Middle frontal gyrus (tissue), 1 donor: ENCODE measurements at regions not wholly inside any gene's neighbourhood (a gene's known extent, or its start where the extent isn't known, plus 50 kb on each side); places are given as distances from the start of the nearest gene placed in this dataset.

Experiments used
- DNase-seq: peaks from one replicate; pipeline ENCODE4 v3.0.0-alpha.2; 2015; ENCODE audit warnings: low spot score; ENCODE audit errors: extremely low spot score

- DNase-seq = no peak
Measured at GRCh38 chr2:3065928-3066327, 311.7 kb downstream of the EIPR1 start.

- no peak for DNase-seq
Measured at GRCh38 chr2:3062476-3063260, 314.9 kb downstream of the EIPR1 start.

DNA sequence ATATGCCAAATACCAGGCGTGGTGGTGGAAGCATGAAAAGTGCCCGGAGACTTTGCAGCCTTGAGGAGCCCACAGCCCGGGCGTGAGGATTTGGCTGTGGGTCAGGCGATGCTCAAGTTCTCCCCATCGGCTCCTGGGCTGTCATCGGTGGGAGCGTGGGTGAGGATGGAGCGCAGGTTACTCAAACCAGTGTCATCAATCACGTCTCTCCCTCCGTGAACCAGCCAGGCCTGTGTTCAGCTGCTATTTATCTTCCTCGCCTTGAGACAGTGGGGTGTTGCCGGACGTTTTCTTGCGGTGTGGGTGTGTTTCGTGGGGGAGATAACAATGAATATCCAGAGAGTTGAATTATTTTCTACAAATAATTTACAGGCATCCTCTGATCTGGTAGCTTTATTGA, 317.6 kb downstream of the EIPR1 start:
- DNase-seq = no peak

DNA sequence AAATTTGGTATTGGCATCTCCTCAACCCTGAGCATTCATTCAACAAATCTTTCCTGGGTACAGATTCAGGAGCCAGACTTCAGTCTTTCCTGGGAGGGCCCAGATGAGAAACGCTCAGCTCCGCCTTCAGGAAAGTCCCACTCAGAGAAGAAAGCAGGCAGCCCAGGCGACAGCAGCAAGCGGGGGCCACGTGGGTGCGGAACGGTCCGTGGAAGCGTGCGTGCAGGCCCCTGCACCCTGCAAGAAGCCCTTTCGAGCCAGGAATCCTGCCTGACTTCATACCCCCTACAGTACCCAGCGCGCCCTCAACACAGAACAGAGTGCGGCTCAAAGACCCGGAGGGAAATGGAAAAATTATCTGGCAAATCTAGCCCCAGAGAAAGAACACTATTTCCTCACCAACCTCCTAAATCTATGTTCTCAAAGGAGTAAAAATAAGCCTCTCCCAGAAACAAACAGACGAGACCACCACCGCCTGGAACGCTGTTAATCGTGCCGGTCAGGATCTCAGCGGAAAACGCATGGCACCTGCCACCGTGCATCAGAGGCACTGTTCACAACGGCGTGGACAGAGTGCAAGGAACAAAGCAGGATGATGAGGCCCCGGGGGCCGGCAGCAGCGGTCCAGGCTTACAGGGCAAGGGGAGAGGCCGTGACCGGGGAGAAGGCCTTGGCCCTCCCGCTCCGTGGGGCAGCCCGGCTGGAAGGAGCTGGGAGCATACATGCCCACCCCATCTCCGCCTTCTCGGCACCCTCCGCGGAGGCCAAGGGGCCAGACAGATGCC, 318.3 kb downstream of the EIPR1 start:
- no peak for DNase-seq

DNA sequence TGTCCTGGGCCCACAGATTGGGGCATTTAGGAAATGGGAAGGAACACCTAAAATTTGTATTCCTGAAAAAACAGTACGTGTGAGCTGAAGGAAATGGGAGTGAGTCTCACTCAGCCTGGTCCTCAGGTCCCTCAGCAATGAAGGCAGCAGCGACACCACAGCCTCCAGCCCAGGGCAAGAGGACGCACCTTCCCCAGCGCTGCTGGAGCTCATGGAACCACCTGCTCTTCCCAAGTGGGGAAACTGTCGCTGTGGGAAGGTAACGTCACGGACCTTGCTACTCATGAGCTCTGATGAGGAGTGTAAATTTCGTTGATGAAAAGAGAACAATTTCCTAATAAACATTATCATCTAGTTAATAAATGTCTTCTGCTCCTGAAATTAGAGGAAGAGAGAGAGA, 323.6 kb downstream of the EIPR1 start:
- no peak for DNase-seq

GRCh38 chr2:3051266-3051665, 326.4 kb downstream of the EIPR1 start:
- no peak for DNase-seq

DNA sequence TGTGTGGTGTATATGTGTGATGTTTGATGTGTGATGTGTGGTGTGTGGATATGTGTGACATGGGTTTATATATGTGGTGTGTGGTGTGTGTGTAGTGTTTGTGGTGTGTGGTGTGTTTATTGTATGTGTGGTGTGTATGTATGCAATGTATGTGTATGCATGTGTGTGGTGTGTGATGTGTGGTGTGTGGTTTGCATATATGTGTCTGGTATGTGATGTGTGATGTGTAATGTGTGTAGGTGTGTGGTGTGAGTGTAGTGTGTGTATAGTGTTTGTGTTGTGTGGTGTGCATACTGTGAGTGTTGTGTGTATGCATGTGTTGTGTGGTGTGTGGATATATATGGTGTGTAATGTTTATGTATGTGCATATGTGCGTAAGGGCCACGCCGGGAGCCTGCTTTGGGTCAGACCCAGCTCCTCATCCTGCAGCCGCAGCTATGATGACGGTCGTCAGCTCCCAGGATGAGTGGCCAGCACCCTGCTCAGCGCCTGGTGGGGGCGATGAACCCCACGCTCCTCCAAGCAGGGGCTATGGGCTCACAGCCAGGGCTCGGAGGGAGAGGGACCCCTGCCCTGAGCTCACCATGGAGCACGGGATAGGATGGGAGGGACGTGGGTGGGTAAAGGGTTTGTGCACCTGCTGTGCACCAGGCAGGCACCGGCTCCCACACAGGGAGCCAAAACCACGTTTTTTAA, 331.3 kb downstream of the EIPR1 start:
- DNase-seq = no peak

DNA sequence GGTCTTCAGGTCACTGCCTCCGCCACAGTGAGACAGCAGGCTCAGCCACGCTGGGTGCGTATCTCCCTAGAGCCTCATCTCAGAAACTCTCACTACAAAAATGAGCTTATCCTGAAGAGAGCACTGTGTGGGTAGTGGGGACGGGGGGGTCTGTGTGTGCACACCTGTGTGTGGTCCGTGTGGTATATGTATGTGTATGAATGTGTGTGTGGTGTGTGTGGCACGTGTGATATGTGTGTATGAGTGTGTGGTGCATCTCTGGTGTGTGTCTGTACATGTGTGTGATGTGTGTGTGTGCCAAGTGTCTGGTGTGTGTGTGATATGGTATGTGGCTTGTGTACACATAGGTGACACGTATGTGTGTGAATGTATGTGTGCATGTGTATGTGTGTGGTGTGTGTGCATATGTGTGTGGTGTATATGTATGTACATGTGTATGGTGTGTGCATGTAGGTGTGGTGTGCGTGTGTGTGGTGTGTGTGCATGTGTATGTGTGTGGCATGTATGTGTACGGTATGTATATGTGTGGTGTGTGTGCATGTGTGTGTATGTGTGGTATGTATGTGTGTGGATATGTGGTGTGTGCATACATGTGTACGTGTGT, 332.2 kb downstream of the EIPR1 start:
- DNase-seq = no peak

DNA sequence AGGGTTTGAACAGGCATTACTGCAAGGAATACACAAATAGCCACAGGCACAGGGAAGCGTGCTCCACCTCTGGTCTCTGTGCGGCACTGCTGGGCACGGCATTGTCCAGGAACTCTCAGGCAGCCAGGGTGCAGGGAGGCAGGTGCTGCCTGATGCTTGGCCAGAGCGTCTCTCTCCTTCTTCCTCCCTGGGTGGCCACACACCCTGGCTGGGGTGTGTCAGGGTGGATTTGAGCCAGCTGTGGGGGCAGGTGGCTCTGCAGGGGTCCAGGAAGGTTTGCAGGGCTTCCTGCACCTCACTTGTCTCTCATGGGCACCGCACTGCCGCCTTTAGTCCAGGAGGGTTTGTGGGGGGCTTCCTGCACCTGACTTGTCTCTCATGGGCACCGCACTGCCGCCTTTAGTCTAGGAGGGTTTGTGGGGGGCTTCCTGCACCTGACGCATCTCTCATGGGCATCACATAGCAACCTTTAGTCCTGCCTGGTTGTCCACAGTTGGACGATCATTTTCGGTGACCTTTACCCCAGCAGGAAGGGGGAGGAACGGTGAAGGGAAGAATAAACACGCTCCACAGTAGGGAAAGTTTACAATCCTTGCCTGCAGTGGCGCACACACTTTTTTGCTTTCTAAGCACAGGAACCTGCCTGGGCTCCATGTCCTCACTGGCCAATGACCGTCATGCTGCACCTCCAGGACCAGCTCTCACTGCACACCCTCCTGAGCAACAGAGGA, 332.9 kb downstream of the EIPR1 start:
- DNase-seq = no peak

DNA sequence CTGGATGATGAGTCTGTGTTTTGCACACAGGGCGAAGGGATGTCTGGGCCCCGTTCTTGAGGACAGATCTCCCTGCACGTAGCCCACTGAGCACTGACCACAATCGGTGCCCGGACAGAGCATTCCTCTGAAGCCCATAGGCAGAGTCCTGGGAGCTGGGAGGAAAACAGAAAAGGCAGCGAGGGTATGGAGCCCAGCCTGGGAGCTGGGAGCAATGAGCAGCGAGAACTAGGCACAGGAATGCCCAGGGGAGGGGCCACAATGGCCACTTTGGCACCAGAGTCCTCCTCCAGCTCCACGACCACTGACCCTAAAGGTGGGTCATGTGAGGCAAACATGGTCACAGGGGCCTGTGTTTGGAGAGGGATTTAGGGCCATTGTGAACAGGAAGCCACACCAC, 333.9 kb downstream of the EIPR1 start:
- no peak for DNase-seq

GRCh38 chr2:3042601-3043585, 334.7 kb downstream of the EIPR1 start:
- DNase-seq = no peak

DNA sequence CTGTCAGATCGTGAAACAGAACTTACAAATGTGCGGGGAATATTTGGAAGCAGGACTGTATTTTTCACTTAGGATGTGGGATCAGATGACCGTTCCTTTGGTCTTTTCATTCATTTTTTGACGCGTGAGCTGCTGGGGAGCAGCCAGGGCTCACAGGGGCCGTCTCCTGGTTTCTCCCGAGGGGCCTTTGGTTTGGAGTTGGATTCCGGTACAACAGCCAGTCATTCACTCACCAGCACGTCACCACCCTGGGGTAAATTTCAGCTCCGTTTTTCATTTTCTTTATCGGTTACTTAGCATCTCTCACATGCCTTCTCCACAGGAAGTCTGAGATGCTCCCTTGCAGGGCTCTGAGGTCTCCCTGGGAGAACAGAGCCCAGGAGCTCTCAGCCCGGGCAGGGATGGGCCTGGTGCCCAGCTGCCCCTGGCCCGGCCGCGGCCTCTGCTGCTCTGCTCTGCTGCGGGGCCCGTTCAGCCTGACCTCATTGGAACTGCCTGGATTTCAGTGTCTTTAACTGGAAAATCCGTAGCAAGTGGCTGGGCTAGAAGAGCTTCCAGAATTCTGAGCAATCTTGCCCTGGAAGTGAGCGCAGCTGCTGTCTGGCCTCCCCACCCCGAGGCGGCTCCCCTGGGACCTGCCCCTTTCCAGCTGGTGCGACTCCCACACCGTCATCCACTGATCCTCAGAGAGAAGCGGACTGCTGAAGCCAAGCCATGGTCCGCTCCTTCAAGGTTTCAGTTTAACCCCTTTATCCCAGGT, 335.6 kb downstream of the EIPR1 start:
- no peak for DNase-seq

DNA sequence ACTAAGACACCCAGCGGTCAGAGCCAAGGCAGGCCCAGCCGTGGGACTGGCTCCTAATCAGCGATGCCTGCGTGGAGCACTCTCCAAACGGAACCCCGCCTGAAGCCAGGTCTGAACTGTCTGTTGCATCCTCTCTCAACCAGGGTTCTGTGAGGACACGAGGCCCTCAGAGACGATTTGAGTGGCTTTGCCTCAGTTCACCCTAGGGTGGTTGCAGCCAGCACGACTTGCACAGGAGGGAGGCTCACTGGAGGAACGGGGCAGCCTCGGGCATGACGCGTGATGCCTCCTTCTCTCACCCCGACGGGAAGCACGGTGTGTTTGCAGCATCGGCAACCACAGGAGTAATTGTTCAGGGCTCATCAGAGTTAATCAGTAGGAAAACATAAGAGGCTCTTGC, 336.4 kb downstream of the EIPR1 start:
- DNase-seq = no peak

GRCh38 chr2:3040496-3041140, 337.0 kb downstream of the EIPR1 start:
- DNase-seq = no peak

DNA sequence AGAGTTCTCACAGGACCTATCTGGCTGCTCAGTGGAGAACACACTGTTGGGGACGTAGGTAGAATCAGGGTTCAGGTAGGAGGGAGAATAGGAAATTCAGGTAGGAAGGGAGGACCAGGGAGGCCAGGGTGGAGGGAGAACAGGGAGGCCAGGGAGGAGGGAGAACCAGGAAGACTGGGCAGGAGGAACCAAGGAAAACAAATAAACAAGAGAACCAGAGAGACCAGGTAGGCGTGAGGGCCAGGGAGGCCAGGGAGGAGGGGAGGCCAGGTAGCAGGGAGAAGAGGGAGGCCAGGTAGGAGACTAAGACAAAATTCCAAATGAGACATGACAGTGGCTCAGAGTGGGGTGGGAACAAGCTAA, 337.6 kb downstream of the EIPR1 start:
- no peak for DNase-seq

DNA sequence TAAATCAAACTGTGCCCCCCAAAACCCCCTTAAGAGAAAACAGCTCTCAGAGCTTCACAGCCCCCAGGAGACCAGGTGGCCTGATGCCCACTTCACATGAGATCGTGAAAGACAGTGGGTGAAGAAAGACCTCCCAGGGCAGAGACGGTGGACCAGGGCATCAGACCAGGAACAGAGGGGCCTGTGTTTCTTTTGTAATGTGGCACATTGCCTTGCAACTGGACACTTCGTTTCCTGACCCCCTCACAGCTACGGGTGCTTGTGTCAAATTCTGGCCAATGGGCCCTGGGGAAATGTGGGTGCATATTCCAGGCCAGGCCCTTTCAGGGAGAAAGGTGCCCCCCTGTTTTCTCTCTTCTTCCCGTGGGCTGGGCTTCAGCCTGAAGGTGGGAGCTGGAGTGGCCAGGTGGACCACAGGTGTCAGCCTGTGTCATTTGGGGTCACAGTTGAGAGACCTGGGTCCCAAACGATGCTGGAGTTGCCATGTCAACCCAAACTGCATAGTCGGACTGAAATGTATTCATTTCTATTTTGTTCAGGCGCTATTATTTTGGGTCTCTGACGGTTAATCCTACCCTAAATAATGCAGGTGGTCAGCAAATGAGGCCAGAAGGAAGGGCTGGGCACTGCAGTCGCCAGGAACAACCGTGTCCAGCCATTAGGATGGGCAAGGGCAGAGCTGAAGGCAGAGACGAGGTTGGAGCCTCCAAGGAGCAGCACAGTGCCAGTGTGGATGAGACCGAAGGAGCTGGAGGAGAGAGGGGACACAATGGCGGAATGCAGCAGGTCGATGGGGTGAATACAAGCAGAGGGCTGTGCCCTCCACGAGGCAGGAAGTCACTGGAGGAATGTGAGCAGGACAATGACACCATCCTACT, 338.2 kb downstream of the EIPR1 start:
- DNase-seq = no peak

DNA sequence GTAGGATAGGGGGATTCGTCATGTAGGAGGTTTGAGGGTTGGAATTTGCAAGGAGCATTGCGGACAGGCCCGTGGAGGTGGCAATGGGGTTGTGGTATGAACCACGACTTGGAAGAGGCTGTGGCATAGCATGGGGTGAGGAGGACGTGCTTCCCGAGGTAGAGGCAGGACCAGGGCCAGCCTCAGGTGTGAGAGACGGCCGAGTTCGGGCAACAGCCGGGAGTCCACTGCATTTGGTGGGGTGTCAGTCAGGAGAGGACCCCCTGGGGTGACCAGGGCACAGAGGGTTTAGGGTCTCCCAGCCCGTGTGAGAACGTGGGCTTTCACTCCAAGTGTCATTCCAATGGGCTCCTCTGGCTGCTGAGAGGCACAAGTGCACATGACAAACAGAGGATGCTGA, 339.0 kb downstream of the EIPR1 start:
- no peak for DNase-seq
